Stimulated activated CD4-positive, alpha-beta T cell treated with anti-CD3 and anti-CD28 coated beads, Interleukin-1b, Interleukin-23, amount 100 ng/mL, for 1 hour (primary cell): ENCODE measurements at regions not wholly inside any gene's neighbourhood (a gene's known extent, or its start where the extent isn't known, plus 50 kb on each side); places are given as distances from the start of the nearest gene placed in this dataset.
"Not testable (repeated sequence)": the region's sequence is repeated elsewhere in the genome, so short reads cannot be mapped to it uniquely, and the experiment has no call there.

Experiments used
- DNase-seq, 2 donors: peaks; one replicate each; pipeline ENCODE4 v3.0.0-alpha.2; 2020; ENCODE audit warnings: low read depth in 2 of 2

GRCh38 chr18:70600225-70600925, 311.5 kb downstream of the SOCS6 start:
- no peak for DNase-seq

DNA sequence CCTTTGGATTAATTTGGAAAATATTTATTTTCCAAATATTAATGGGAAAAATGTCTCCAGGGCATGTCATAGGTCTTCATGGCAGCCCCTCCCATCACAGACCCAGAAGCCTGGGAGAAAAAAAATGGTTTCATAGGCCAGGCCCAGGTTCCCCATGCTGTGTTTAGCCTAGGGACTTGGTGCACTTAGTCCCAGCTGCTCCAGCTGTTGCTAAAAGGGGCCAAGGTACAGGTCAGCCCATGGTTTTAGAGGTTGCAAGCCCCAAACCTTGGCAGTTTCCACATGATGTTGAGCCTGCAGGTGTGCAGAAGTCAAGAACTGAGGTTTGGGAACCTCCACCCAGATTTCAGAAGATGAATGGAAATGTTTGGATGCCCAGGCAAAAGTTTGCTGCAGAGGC, 309.6 kb downstream of the SOCS6 start:
- DNase-seq, result no peak

- DNase-seq, result no peak
Measured at GRCh38 chr18:70582981-70583380, 294.1 kb downstream of the SOCS6 start.

GRCh38 chr18:70578480-70578879, 289.6 kb downstream of the SOCS6 start:
- no peak for DNase-seq

- DNase-seq, result no peak
Measured at GRCh38 chr18:70577023-70577420, 288.2 kb downstream of the SOCS6 start.

DNA sequence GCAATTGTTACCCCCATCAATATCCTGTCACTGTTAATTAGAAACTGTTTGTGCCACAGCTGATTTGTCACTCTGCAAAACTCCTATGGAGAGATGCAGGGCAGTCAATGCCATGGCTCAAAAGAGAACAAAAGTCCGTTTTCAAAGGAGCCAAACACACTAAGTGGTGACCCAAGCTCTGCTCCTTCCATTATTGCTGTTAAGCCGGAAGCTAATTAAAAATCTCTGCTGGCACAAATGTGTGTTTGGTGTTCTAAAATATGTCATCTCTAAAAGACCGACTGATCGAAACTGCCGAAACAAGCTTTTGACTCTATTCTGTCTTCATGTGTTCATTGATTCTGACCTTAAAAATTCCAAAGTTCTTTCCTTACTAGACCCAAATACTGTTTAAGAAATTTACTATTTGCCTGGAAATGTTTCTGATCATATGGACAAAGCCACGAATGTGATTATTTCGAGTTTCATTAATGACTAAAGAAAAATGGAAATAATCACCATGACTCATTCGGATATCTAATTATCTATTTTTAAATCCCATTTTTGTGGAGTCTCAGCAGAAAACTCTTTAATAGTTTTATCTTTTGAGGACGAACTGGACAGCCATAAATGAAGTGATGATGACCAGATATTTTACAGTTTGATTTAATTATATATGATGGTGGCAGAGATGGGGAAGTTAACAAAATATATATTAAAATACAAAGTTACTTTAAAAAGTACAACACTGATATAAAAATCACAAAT, 287.6 kb downstream of the SOCS6 start:
- DNase-seq, result no peak

- DNase-seq, result not testable (repeated sequence)
Measured at GRCh38 chr18:70574951-70575350, 286.1 kb downstream of the SOCS6 start.

GRCh38 chr18:70569647-70570046, 280.8 kb downstream of the SOCS6 start:
- DNase-seq, result not testable (repeated sequence)

DNA sequence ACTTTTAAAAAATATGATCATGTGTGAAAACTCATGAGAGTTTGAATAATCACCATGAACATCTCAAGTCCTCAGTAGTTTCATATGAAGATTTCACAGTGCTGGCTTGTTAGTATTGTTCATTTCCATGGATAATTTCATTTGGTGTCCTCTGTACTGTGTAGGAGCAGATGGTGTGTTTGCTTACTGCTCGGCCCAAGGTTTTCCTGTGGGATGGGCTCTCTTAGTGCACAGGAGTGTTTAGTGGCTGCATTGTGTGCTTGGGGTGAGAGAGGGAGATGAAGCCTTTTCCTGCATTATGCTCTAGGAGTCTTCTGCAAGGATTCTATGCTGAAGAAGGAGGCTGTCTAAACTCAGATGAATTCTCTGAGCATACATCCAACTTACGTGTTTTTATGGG, 270.6 kb downstream of the SOCS6 start:
- DNase-seq, result no peak

- DNase-seq, result no peak
Measured at GRCh38 chr18:70558371-70558770, 269.5 kb downstream of the SOCS6 start.

- DNase-seq, result no peak
Measured at GRCh38 chr18:70554854-70555445, 266.1 kb downstream of the SOCS6 start.

DNA sequence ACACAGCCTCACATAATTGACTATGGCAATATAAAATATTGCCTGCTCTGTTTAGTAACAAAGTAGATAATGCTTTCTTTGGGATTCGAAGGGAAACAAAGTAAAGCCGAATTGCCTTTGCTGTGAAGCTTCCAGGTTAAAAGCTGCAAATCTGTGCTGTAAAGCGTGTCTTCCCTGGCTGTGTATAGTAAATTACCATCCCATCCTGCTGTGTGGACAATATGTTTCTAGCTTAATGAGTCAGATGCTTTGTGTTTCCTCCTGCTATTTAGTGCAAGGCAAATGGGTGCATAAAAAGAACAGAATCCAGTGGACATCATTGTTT, 265.1 kb downstream of the SOCS6 start:
- no peak for DNase-seq

GRCh38 chr18:70553245-70553935, 264.5 kb downstream of the SOCS6 start:
- no peak for DNase-seq

- no peak for DNase-seq
Measured at GRCh38 chr18:70536370-70537062, 247.7 kb downstream of the SOCS6 start.

DNA sequence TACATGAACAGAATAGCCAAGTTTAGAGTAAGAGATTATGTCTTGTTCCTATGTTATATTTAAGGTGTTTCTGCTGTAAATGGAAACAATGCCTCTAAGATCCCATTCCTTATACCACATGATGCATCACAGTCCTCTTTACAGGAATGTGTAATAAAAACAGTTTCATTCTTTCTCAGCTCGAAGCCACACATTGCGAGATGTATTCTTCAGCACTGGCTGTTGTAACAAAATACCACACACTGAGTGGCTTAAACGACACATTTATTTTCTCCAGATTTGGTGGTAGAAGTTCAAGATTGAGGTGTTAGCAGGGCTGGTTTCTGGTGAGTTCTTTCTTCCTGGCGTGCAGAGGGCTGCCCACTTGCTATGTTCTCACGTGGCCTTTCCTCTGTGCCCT, 246.2 kb downstream of the SOCS6 start:
- no peak for DNase-seq

GRCh38 chr18:70525322-70525721, 236.5 kb downstream of the SOCS6 start:
- not testable (repeated sequence) for DNase-seq

DNA sequence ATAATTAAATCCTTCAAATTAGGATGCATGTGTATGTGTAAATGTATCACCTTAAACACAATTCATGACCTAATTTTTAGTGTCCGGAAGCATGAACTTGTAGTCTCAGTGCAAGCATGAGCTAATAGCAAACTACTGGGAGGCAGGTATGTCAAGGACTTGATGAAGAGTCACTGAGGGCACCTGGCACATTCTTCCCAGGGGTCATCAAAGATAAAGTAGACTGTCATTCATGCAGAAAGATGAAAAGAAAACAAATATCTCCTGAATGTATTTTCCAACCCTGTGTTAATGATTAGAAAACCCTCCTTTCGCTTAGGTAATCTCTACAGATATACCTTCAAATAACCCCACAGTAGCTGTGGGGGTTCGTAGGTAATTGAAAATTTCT, 234.9 kb downstream of the SOCS6 start:
- DNase-seq, result no peak

DNA sequence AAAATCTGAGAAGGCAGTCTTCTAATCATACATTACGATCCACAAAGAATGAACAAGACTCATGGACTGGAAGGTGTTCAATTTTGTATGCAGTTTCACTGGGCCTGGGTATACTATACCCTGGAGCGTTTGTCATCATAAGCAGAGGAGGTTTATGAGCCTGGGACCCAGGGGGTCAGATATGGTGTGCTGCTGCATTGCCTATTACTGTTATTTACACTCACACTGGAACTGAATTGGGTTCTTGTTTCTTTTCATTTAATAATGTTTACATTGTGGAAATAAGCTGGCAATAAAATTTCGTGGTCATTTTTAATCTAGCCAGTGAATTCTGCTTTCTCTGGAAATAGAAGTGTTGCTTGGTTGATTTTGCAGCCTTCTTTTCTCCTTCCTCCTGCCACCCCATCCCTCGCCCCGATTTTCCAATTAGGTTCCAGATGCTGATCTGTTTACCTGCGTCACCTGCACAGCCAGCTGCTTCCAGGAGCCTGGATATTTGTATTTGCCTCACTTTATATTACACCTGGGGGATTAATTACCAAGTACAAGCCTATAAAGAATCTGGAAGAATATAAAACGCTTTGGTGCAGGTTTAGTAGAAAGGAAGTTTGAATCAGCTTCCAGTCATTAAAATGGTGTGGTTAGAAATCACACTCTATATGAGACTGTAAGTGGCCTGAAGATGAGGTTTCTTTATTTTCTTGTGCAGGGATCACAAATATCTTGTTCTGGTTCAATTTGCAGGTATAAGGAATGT, 234.4 kb downstream of the SOCS6 start:
- no peak for DNase-seq

DNA sequence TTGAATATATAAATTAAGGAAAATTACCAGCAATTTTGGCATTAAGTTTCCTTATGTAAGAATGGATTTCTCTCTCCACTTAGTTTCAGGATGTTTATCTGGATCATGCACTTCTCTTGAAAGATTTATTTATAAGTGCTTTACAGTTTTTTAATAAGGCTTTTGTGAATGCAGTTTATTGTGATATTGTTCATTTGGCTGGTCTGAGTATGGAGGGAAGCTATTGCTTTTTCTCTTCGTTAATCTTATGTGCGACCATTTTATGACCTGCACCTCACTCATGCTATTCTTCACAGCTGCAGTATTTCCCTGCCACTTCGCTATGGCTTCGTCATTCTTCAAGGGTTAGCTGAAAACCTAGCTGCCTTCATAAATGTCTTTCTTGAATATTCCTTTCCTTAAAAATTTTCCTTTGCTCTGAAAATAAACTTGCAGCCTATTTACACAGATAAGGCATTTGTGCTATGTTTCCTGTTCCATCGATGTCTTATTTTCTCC, 233.4 kb downstream of the SOCS6 start:
- no peak for DNase-seq

DNA sequence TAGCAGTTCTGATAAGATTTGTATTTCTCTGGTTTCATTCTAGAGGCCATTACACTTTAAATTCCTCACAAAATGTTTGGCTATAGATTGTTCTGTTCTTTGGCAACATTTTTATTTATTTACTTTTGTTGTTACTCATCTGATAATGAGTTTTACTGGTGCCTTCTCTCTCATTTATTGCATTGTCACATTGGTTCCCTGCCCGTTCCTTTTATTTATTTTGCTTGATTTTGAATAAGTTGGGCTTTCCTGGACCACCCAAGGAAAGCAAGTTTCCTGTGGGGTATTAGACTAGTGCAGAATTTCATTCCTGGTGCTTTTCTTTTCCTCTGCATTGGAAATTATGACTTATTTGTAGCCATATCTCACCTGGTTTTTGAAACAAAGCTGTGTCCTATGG, 232.0 kb downstream of the SOCS6 start:
- DNase-seq, result no peak
